Endothelial cell of umbilical vein (primary cell): ENCODE measurements at regions not wholly inside any gene's neighbourhood (a gene's known extent, or its start where the extent isn't known, plus 50 kb on each side); places are given as distances from the start of the nearest gene placed in this dataset.
"Not testable (repeated sequence)": the region's sequence is repeated elsewhere in the genome, so short reads cannot be mapped to it uniquely, and the experiment has no call there.

Experiments
- BruUV-seq: library from RNA; stranded (reverse); fragments of 400-500 nt; replicated peaks from 2 replicates; lab custom pipeline; 2021; lab: Mats Ljungman, UMichigan
- CTCF ChIA-PET: fragments of 300-600, 350-600 bp; sonication (Branson Sonifier 250); formaldehyde crosslinking; loops from one replicate; lab custom pipeline; 2021; ENCODE audit warnings: antibody characterized with exemption, inconsistent platforms; lab: Charles Lee
- POLR2A ChIA-PET: fragments of 300-600, 350-600 bp; sonication (Branson Sonifier 250); formaldehyde crosslinking; loops from one replicate; lab custom pipeline; 2021; ENCODE audit warnings: antibody characterized with exemption, inconsistent platforms; lab: Charles Lee
- DNase-seq: peaks from one replicate; pipeline ENCODE4 v3.0.0-alpha.2; 2011; ENCODE audit warnings: low read depth, low spot score
- FAIRE-seq: peaks from 2 replicates; lab custom pipeline; 2011; peaks lifted over from hg19 to GRCh38; lab: Jason Lieb, UNC
- H2AFZ ChIP-seq: 2 replicates; pipeline ENCODE4 v1.6.0; 2012; ENCODE audit warnings: low read depth, low read length, control low read depth, inconsistent platforms
- H3K27ac ChIP-seq: 2 replicates; pipeline ENCODE4 v1.5.1; 2011; ENCODE audit warnings: low read depth, mild to moderate bottlenecking, control low read depth, low read length, moderate library complexity; ENCODE audit not compliant: insufficient read depth
- H3K27me3 ChIP-seq, 2 experiments: 2 replicates each; pipeline versions ENCODE4 v1.6.0 to v1.6.1; 2011; ENCODE audit warnings: low read length in 2 of 2, mixed read lengths in 1 of 2; ENCODE audit not compliant: control insufficient read depth in 2 of 2, insufficient read depth in 2 of 2
- H3K36me3 ChIP-seq, 2 experiments: 2 replicates in 1 of 2; 3 replicates in 1 of 2; pipeline ENCODE4 v1.5.1; 2011; ENCODE audit warnings: low read length in 2 of 2, mild to moderate bottlenecking in 1 of 2, moderate library complexity in 1 of 2; ENCODE audit not compliant: control insufficient read depth in 2 of 2, insufficient read depth in 2 of 2; ENCODE audit errors: extremely low read depth in 1 of 2
- H3K4me1 ChIP-seq: 3 replicates; pipeline ENCODE4 v1.5.1; 2011; ENCODE audit warnings: mild to moderate bottlenecking, low read length; ENCODE audit not compliant: control insufficient read depth, insufficient read depth; ENCODE audit errors: extremely low read depth
- H3K4me2 ChIP-seq: 2 replicates; pipeline ENCODE4 v1.6.1; 2011; ENCODE audit warnings: low read length, control low read depth, mixed read lengths; ENCODE audit not compliant: insufficient read depth
- H3K4me3 ChIP-seq, 3 experiments: fragments of 200-600 bp in 1 of 3; sonication (generic), shearing (Covaris generic) in 1 of 3; replicated peaks in 1 of 3; 2 replicates each; pipeline ENCODE4 v1.5.1; 2011 to 2016; ENCODE audit warnings: control low read depth in 3 of 3, low read length in 3 of 3, mild to moderate bottlenecking in 2 of 3, inconsistent platforms in 1 of 3, low read depth in 1 of 3, moderate library complexity in 1 of 3; ENCODE audit not compliant: insufficient read depth in 1 of 3
- H3K79me2 ChIP-seq: 2 replicates; pipeline ENCODE4 v1.6.0; 2012; ENCODE audit warnings: low read length, inconsistent platforms; ENCODE audit not compliant: control insufficient read depth, insufficient read depth
- H3K9ac ChIP-seq: replicated peaks from 2 replicates; pipeline ENCODE3; 2011; ENCODE audit warnings: low read length, control low read depth; ENCODE audit not compliant: insufficient read depth; ENCODE audit errors: extremely low read depth
- H3K9me1 ChIP-seq: replicated peaks from 3 replicates; pipeline ENCODE4 v1.6.0; 2011; ENCODE audit warnings: mild to moderate bottlenecking, low read length; ENCODE audit not compliant: control insufficient read depth, insufficient read depth; ENCODE audit errors: extremely low read depth
- H3K9me3 ChIP-seq: replicated peaks from 2 replicates; pipeline ENCODE4 v1.5.1; 2012; ENCODE audit warnings: low read length, inconsistent platforms; ENCODE audit not compliant: control insufficient read depth, insufficient read depth
- H4K20me1 ChIP-seq: replicated peaks from 2 replicates; pipeline ENCODE3; 2011; ENCODE audit warnings: mild to moderate bottlenecking, low read length; ENCODE audit not compliant: control insufficient read depth, insufficient read depth; ENCODE audit errors: extremely low read depth
- dilution Hi-C: fragments of 300-500 bp; cut with MboI; formaldehyde crosslinking; loops from one replicate; pipeline ENCODE4 v1.15.0; 2019; ENCODE audit warnings: low sequenced_read_pairs; ENCODE audit not compliant: extremely low pct_ligation_motif_present
- intact Hi-C: fragments of 100-400 bp; cut with micrococcal nuclease; formaldehyde crosslinking; loops from one replicate; pipeline ENCODE4 v1.10.0; 2022

GRCh38 chr15:20430495-20430894 lies 111.1 kb downstream of the GOLGA6L6 start:
- H3K9me1 ChIP-seq, BruUV-seq, H3K9ac ChIP-seq, CTCF ChIA-PET, DNase-seq, H3K4me1 ChIP-seq, H3K79me2 ChIP-seq, H3K4me2 ChIP-seq, H3K27me3 ChIP-seq, H3K36me3 ChIP-seq, FAIRE-seq, H4K20me1 ChIP-seq, intact Hi-C loops, dilution Hi-C loops, H3K9me3 ChIP-seq, POLR2A ChIA-PET, H3K4me3 ChIP-seq, H3K27ac ChIP-seq, H2AFZ ChIP-seq: not testable (repeated sequence)

- H3K4me3 ChIP-seq, H3K9me1 ChIP-seq, H3K9ac ChIP-seq, H4K20me1 ChIP-seq, CTCF ChIA-PET, dilution Hi-C loops, H3K4me1 ChIP-seq, DNase-seq, POLR2A ChIA-PET, H3K36me3 ChIP-seq, intact Hi-C loops, FAIRE-seq, H2AFZ ChIP-seq, BruUV-seq, H3K4me2 ChIP-seq, H3K27ac ChIP-seq, H3K27me3 ChIP-seq, H3K79me2 ChIP-seq: not testable (repeated sequence)
- peaks cover 19% of the 10 kb centered on the region for H3K9me3 ChIP-seq
Measured at GRCh38 chr15:20420710-20421109, 120.9 kb downstream of the GOLGA6L6 start.

- H3K79me2 ChIP-seq, H2AFZ ChIP-seq, H3K9ac ChIP-seq, H3K9me1 ChIP-seq, dilution Hi-C loops, BruUV-seq, H3K4me2 ChIP-seq, H3K27me3 ChIP-seq, H3K27ac ChIP-seq, POLR2A ChIA-PET, intact Hi-C loops, CTCF ChIA-PET, FAIRE-seq, DNase-seq, H3K4me1 ChIP-seq, H4K20me1 ChIP-seq, H3K4me3 ChIP-seq, H3K36me3 ChIP-seq: not testable (repeated sequence)
- peaks cover 11% of the 10 kb centered on the region for H3K9me3 ChIP-seq
Measured at GRCh38 chr15:20416618-20417017, 125.0 kb downstream of the GOLGA6L6 start.

GRCh38 chr15:20409667-20410198 lies 131.9 kb downstream of the GOLGA6L6 start:
- FAIRE-seq, POLR2A ChIA-PET: not testable (repeated sequence)

More at GRCh38 chr15:20409667-20410198, 131.9 kb downstream of the GOLGA6L6 start:
- CTCF ChIA-PET, H3K36me3 ChIP-seq, H3K9me1 ChIP-seq, H3K9ac ChIP-seq, intact Hi-C loops, H3K4me1 ChIP-seq, BruUV-seq, H2AFZ ChIP-seq, H3K27ac ChIP-seq, H3K4me3 ChIP-seq, DNase-seq, dilution Hi-C loops, H4K20me1 ChIP-seq, H3K4me2 ChIP-seq, H3K27me3 ChIP-seq, H3K79me2 ChIP-seq: not testable (repeated sequence)
- peaks cover 23% of the 10 kb centered on the region for H3K9me3 ChIP-seq
